ENCODE measurements at regions not wholly inside any gene's neighbourhood (a gene's known extent, or its start where the extent isn't known, plus 50 kb on each side); places are given as distances from the start of the nearest gene placed in this dataset.

DNA sequence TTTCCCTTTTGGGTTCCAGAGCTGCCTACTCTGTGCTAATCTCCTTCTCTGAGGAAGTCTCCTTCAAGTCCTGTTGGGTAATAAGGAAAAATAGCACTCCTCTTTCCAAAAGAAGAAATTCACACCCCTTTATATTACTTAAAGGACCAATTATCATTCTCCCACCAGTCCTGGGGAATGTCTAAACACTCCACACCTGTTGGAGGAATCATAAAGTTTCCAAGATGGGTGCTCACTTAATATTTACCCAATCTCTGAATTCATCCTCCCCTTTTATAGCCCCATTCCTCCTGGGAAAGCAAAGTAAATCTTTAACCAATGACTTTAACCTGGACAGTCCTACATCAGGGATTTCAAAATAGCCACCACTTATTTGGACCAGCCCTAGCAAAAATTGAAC, 873.1 kb downstream of the KCNT2 start (continued):
- TF ChIP-seq, protein P1, sequence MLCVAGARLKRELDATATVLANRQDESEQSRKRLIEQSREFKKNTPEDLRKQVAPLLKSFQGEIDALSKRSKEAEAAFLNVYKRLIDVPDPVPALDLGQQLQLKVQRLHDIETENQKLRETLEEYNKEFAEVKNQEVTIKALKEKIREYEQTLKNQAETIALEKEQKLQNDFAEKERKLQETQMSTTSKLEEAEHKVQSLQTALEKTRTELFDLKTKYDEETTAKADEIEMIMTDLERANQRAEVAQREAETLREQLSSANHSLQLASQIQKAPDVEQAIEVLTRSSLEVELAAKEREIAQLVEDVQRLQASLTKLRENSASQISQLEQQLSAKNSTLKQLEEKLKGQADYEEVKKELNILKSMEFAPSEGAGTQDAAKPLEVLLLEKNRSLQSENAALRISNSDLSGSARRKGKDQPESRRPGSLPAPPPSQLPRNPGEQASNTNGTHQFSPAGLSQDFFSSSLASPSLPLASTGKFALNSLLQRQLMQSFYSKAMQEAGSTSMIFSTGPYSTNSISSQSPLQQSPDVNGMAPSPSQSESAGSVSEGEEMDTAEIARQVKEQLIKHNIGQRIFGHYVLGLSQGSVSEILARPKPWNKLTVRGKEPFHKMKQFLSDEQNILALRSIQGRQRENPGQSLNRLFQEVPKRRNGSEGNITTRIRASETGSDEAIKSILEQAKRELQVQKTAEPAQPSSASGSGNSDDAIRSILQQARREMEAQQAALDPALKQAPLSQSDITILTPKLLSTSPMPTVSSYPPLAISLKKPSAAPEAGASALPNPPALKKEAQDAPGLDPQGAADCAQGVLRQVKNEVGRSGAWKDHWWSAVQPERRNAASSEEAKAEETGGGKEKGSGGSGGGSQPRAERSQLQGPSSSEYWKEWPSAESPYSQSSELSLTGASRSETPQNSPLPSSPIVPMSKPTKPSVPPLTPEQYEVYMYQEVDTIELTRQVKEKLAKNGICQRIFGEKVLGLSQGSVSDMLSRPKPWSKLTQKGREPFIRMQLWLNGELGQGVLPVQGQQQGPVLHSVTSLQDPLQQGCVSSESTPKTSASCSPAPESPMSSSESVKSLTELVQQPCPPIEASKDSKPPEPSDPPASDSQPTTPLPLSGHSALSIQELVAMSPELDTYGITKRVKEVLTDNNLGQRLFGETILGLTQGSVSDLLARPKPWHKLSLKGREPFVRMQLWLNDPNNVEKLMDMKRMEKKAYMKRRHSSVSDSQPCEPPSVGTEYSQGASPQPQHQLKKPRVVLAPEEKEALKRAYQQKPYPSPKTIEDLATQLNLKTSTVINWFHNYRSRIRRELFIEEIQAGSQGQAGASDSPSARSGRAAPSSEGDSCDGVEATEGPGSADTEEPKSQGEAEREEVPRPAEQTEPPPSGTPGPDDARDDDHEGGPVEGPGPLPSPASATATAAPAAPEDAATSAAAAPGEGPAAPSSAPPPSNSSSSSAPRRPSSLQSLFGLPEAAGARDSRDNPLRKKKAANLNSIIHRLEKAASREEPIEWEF (IDR thresholded peaks at IDR 0.05; ENCODE audit: insufficient replicate concordance, low read depth, low read length) = no peak
- TF ChIP-seq RFX5 (IDR thresholded peaks at IDR 0.05; ENCODE audit: low read depth, low read length) = no peak
- no peak for TF ChIP-seq MYB (IDR thresholded peaks at IDR 0.05; ENCODE audit: borderline replicate concordance, low read depth, low read length)
- no peak for TF ChIP-seq CBX5 (IDR thresholded peaks at IDR 0.05; ENCODE audit: low read depth)
- TF ChIP-seq STAT1 (conservative IDR thresholded peaks at IDR 0.05) = no peak
- TF ChIP-seq, protein P2, sequence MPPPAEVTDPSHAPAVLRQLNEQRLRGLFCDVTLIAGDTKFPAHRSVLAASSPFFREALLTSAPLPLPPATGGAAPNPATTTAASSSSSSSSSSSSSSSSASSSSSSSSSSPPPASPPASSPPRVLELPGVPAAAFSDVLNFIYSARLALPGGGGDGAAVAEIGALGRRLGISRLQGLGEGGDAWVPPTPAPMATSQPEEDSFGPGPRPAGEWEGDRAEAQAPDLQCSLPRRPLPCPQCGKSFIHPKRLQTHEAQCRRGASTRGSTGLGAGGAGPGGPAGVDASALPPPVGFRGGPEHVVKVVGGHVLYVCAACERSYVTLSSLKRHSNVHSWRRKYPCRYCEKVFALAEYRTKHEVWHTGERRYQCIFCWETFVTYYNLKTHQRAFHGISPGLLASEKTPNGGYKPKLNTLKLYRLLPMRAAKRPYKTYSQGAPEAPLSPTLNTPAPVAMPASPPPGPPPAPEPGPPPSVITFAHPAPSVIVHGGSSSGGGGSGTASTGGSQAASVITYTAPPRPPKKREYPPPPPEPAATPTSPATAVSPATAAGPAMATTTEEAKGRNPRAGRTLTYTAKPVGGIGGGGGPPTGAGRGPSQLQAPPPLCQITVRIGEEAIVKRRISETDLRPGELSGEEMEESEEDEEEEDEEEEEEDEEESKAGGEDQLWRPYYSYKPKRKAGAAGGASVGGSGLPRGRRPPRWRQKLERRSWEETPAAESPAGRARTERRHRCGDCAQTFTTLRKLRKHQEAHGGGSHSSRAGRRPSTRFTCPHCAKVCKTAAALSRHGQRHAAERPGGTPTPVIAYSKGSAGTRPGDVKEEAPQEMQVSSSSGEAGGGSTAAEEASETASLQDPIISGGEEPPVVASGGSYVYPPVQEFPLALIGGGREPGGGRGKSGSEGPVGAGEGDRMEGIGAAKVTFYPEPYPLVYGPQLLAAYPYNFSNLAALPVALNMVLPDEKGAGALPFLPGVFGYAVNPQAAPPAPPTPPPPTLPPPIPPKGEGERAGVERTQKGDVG (CRISPR knock-in tag; IDR thresholded peaks at IDR 0.05) = no peak
- TF ChIP-seq, protein P3, sequence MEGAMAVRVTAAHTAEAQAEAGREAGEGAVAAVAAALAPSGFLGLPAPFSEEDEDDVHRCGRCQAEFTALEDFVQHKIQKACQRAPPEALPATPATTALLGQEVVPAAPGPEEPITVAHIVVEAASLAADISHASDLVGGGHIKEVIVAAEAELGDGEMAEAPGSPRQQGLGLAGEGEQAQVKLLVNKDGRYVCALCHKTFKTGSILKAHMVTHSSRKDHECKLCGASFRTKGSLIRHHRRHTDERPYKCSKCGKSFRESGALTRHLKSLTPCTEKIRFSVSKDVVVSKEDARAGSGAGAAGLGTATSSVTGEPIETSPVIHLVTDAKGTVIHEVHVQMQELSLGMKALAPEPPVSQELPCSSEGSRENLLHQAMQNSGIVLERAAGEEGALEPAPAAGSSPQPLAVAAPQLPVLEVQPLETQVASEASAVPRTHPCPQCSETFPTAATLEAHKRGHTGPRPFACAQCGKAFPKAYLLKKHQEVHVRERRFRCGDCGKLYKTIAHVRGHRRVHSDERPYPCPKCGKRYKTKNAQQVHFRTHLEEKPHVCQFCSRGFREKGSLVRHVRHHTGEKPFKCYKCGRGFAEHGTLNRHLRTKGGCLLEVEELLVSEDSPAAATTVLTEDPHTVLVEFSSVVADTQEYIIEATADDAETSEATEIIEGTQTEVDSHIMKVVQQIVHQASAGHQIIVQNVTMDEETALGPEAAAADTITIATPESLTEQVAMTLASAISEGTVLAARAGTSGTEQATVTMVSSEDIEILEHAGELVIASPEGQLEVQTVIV (IDR thresholded peaks at IDR 0.05; ENCODE audit: borderline replicate concordance, partially characterized antibody) = no peak
- no peak for TF ChIP-seq NFYA (IDR thresholded peaks at IDR 0.05; ENCODE audit: borderline replicate concordance, low read depth, low read length)
